Fibroblast of lung (primary cell): ENCODE measurements at regions not wholly inside any gene's neighbourhood (a gene's known extent, or its start where the extent isn't known, plus 50 kb on each side); places are given as distances from the start of the nearest gene placed in this dataset.

Experiments
- DNase-seq, 2 donors: peaks; one replicate each; pipeline versions ENCODE4 v3.0.0 to v3.0.0-alpha.2; 2010; ENCODE audit warnings: low read depth in 2 of 2
- H2AFZ ChIP-seq: 2 replicates; pipeline ENCODE4 v1.5.1; 2012; ENCODE audit warnings: low read length, control low read depth, inconsistent platforms
- H3K27ac ChIP-seq: 2 replicates; pipeline ENCODE4 v1.5.1; 2011; ENCODE audit warnings: low read length, control low read depth; ENCODE audit not compliant: insufficient read depth
- H3K27me3 ChIP-seq: 2 replicates; pipeline ENCODE4 v1.5.1; 2011; ENCODE audit warnings: mild to moderate bottlenecking, low read length; ENCODE audit not compliant: control insufficient read depth, insufficient read depth
- H3K36me3 ChIP-seq: 2 replicates; pipeline ENCODE4 v1.5.1; 2011; ENCODE audit warnings: low read length; ENCODE audit not compliant: control insufficient read depth, insufficient read depth
- H3K4me1 ChIP-seq: 2 replicates; pipeline ENCODE4 v1.5.1; 2011; ENCODE audit warnings: low read length; ENCODE audit not compliant: control insufficient read depth, insufficient read depth; ENCODE audit errors: extremely low read depth
- H3K4me2 ChIP-seq: 2 replicates; pipeline ENCODE4 v1.5.1; 2011; ENCODE audit warnings: low read length, control low read depth; ENCODE audit not compliant: insufficient read depth; ENCODE audit errors: extremely low read depth
- H3K4me3 ChIP-seq, 4 experiments: fragments of 200-600 bp in 1 of 4; sonication (generic) in 1 of 4; replicated peaks in 1 of 4; 2 replicates each; pipeline ENCODE4 v1.5.1; 2011 to 2016; ENCODE audit warnings: low read length in 4 of 4, low read depth in 3 of 4, mild to moderate bottlenecking in 3 of 4, control low read depth in 2 of 4, inconsistent platforms in 1 of 4, mixed read lengths in 1 of 4; ENCODE audit not compliant: insufficient read depth in 1 of 4; ENCODE audit errors: control extremely low read depth in 1 of 4
- H3K79me2 ChIP-seq: 2 replicates; pipeline ENCODE4 v1.5.1; 2012; ENCODE audit warnings: mild to moderate bottlenecking, low read length, inconsistent platforms; ENCODE audit not compliant: control insufficient read depth, insufficient read depth
- H3K9ac ChIP-seq: 2 replicates; pipeline ENCODE4 v1.5.1; 2011; ENCODE audit warnings: mild to moderate bottlenecking, low read length, control low read depth; ENCODE audit not compliant: insufficient read depth
- H3K9me3 ChIP-seq: 2 replicates; pipeline ENCODE4 v1.5.1; 2012; ENCODE audit warnings: low read depth, low read length; ENCODE audit not compliant: control insufficient read depth, insufficient read depth
- H4K20me1 ChIP-seq: 2 replicates; pipeline ENCODE4 v1.5.1; 2011; ENCODE audit warnings: low read length; ENCODE audit not compliant: control insufficient read depth, insufficient read depth; ENCODE audit errors: extremely low read depth
- CTCF ChIP-seq, 2 donors: IDR thresholded peaks in 1 of 2; conservative IDR thresholded peaks in 1 of 2; 1 replicate in 1 of 2; 2 replicates in 1 of 2; pipeline ENCODE4 v1.5.1; 2011 to 2012; ENCODE audit warnings: low read length in 2 of 2, control low read depth in 1 of 2, inconsistent platforms in 1 of 2, low read depth in 1 of 2, mild to moderate bottlenecking in 1 of 2
- EZH2 ChIP-seq: IDR thresholded peaks from 2 replicates; pipeline ENCODE4 v1.5.1; 2012; ENCODE audit warnings: low read length, control low read depth, mild to moderate bottlenecking; ENCODE audit errors: missing control alignments

- no peak overlapping the region for H3K9ac ChIP-seq
- TF ChIP-seq CTCF (conservative IDR thresholded peaks at IDR 0.05 in 1 of 2, IDR thresholded peaks at IDR 0.05 in 1 of 2; ENCODE audit: low read depth in 1 of 2, low read length in 2 of 2) = no peak
- no peak for TF ChIP-seq EZH2
- H3K79me2 ChIP-seq = no peaks in the 10 kb centered on the region
- no peaks in the 10 kb centered on the region for H3K9me3 ChIP-seq
- H4K20me1 ChIP-seq = no peaks in the 10 kb centered on the region
- H2AFZ ChIP-seq = no peak overlapping the region
- H3K36me3 ChIP-seq = no peaks in the 10 kb centered on the region
- no peak overlapping the region for H3K27ac ChIP-seq
- no peak overlapping the region for H3K4me2 ChIP-seq
- no peak for DNase-seq
- no peaks in the 10 kb centered on the region for H3K27me3 ChIP-seq
- no peaks in the 10 kb centered on the region for H3K4me1 ChIP-seq
- H3K4me3 ChIP-seq = no peak overlapping the region
Observed at GRCh38 chrX:128310912-128311311, 258.7 kb upstream of the ACTRT1 start.

DNA sequence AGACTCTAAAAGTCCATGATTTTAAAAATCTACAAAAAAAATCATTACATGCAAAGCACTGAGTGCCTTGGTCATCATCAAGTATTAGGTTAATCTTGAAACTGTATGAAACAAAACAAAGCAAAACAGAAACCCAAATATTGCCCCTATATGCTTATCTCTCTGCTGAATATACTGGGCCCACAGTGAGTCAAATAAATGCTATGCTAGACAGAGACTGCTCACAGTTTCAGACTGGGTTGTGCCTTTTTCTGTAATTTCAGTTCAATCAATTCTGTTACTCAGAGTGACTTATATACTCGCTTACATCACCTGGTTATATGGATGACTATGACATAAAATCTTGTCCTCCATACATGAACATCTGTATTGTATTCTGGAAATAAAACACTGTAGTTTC, 257.1 kb upstream of the ACTRT1 start:
- H2AFZ ChIP-seq = no peak overlapping the region
- no peaks in the 10 kb centered on the region for H4K20me1 ChIP-seq
- no peaks in the 10 kb centered on the region for H3K4me1 ChIP-seq
- no peak for TF ChIP-seq EZH2
- no peak for TF ChIP-seq CTCF (conservative IDR thresholded peaks at IDR 0.05 in 1 of 2, IDR thresholded peaks at IDR 0.05 in 1 of 2; ENCODE audit: low read depth in 1 of 2, low read length in 2 of 2)
- no peak overlapping the region for H3K4me2 ChIP-seq
- no peaks in the 10 kb centered on the region for H3K36me3 ChIP-seq
- no peak overlapping the region for H3K4me3 ChIP-seq
- no peak overlapping the region for H3K27ac ChIP-seq
- H3K9ac ChIP-seq = no peak overlapping the region
- H3K9me3 ChIP-seq = no peaks in the 10 kb centered on the region
- H3K27me3 ChIP-seq = no peaks in the 10 kb centered on the region
- no peaks in the 10 kb centered on the region for H3K79me2 ChIP-seq
- DNase-seq = no peak

DNA sequence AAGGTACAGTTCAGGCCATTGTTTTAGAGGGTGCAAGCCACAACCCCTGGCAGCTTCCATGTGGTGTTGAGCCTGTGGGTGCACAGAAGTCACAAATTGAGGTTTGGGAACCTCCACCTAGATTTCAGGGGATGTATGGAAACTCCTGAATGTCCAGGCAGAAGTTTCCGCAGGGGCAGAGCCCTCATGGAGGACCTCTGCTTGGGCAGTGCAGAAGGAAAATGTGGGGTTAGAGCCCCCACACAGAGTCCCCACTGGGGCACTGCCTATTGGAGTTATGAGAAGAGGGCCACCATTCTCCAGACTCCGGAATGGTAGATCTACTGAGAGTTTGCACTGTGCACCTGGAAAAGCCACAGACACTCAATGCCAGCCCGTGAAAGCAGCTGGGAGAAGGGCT, 242.0 kb upstream of the ACTRT1 start:
- Histone ChIP-seq H3K79me2 (no peaks in the 10 kb centered on the region), H3K36me3 (no peaks in the 10 kb centered on the region), H3K4me3 (no peak overlapping the region), H3K9me3 (no peaks in the 10 kb centered on the region), H3K27me3 (no peaks in the 10 kb centered on the region), H3K4me1 (no peaks in the 10 kb centered on the region), H4K20me1 (no peaks in the 10 kb centered on the region), H3K27ac (no peak overlapping the region), H2AFZ (no peak overlapping the region), H3K4me2 (no peak overlapping the region), H3K9ac (no peak overlapping the region)
- no peak for TF ChIP-seq EZH2
- no peak for TF ChIP-seq CTCF (conservative IDR thresholded peaks at IDR 0.05 in 1 of 2, IDR thresholded peaks at IDR 0.05 in 1 of 2; ENCODE audit: low read depth in 1 of 2, low read length in 2 of 2)
- DNase-seq = no peak
